ENCODE measurements at regions not wholly inside any gene's neighbourhood (a gene's known extent, or its start where the extent isn't known, plus 50 kb on each side); places are given as distances from the start of the nearest gene placed in this dataset.

- TF ChIP-seq CBX3 (IDR thresholded peaks at IDR 0.05; ENCODE audit: low read depth) (no peak), CTCF (IDR thresholded peaks at IDR 0.05 in 2 of 3, conservative IDR thresholded peaks at IDR 0.05 in 1 of 3; ENCODE audit: borderline replicate concordance in 1 of 3, insufficient read depth in 1 of 3, low read depth in 2 of 3, low read length in 2 of 3) (no peak), POLR2AphosphoS5 (IDR thresholded peaks at IDR 0.05; ENCODE audit: low read depth, low read length) (no peak), EZH2 (IDR thresholded peaks at IDR 0.05) (no peak), JUND (IDR thresholded peaks at IDR 0.05) (no peak), POLR2A (IDR thresholded peaks at IDR 0.05; ENCODE audit: borderline replicate concordance, extremely low read depth, insufficient read depth, insufficient read length) (no peak), FOSL1 (IDR thresholded peaks at IDR 0.05; ENCODE audit: low read depth) (no peak), EGR1 (IDR thresholded peaks at IDR 0.05; ENCODE audit: low read depth) (no peak), ZFX (IDR thresholded peaks at IDR 0.05) (no peak), CEBPB (IDR thresholded peaks at IDR 0.05; ENCODE audit: low read depth) (no peak), YY1 (IDR thresholded peaks at IDR 0.05; ENCODE audit: extremely low read depth, insufficient replicate concordance, low read depth, low read length) (no peak), ATF3 (IDR thresholded peaks at IDR 0.05) (no peak), SIN3A (IDR thresholded peaks at IDR 0.05; ENCODE audit: low read depth) (no peak)
These were observed 198.2 kb upstream of the RBM19 start for GRCh38 chr12:114164351-114164750.
